A549 (cell line): ENCODE measurements at regions not wholly inside any gene's neighbourhood (a gene's known extent, or its start where the extent isn't known, plus 50 kb on each side); places are given as distances from the start of the nearest gene placed in this dataset.

ENCODE experiments used
- ATAC-seq, 2 experiments: fragments of 200-7000 bp in 1 of 2; fragments of >200 bp in 1 of 2; cut with Nextera tagmentation in 1 of 2; cut with Tn5 transposase in 1 of 2; 3 replicates each; pipeline versions ENCODE4 v1.8.0 to v1.9.1; 2018 to 2020; ENCODE audit warnings: mild to moderate bottlenecking in 1 of 2, moderate library complexity in 1 of 2
- CTCF ChIA-PET: fragments of 300-600 bp; sonication (Branson Sonifier 250); formaldehyde crosslinking; extraction: SDS; loops from one replicate; lab custom pipeline; 2021; ENCODE audit warnings: antibody characterized with exemption, inconsistent platforms; lab: Yijun Ruan, JAX
- POLR2A ChIA-PET: fragments of 350-600 bp; formaldehyde crosslinking; extraction: SDS; loops from one replicate; lab custom pipeline; 2021; ENCODE audit warnings: antibody characterized with exemption, inconsistent platforms; lab: Yijun Ruan, JAX
- DNase-seq, 2 experiments: peaks; one replicate each; pipeline versions ENCODE4 v3.0.0 to v3.0.0-alpha.2; 2011 to 2016; ENCODE audit warnings: low read depth in 1 of 2, low spot score in 1 of 2
- FAIRE-seq: peaks from 2 replicates; lab custom pipeline; 2011; peaks lifted over from hg19 to GRCh38; lab: Jason Lieb, UNC
- H3K27ac ChIP-seq, 2 experiments: fragments of >200 bp; sonication (Bioruptor Twin); formaldehyde crosslinking; 3 replicates each; pipeline ENCODE4 v1.5.1; 2016 to 2017
- H3K4me1 ChIP-seq: fragments of >200 bp; sonication (Bioruptor Twin); formaldehyde crosslinking; 3 replicates; pipeline ENCODE4 v1.6.1; 2016
- H3K4me2 ChIP-seq: fragments of >200 bp; sonication (Bioruptor Twin); formaldehyde crosslinking; 3 replicates; pipeline ENCODE4 v1.6.1; 2016
- H3K4me3 ChIP-seq: fragments of >200 bp; sonication (Bioruptor Twin); formaldehyde crosslinking; 3 replicates; pipeline ENCODE4 v1.5.1; 2016
- H3K9me3 ChIP-seq: fragments of >200 bp; sonication (Bioruptor Twin); formaldehyde crosslinking; 3 replicates; pipeline ENCODE4 v1.6.1; 2016
- ATOH8 ChIP-seq: fragments of 250-450 bp; sonication (Bioruptor Pico); IDR thresholded peaks from 2 replicates; pipeline ENCODE4 v1.5.0; 2020; ENCODE audit warnings: low read depth, mild to moderate bottlenecking, moderate library complexity
- CBX2 ChIP-seq: fragments of 200-600 bp; sonication (generic); IDR thresholded peaks from 2 replicates; pipeline ENCODE4 v1.6.1; 2016; ENCODE audit warnings: low read depth, mild to moderate bottlenecking, borderline replicate concordance
- CEBPB ChIP-seq, 2 experiments: fragments of >200 bp in 1 of 2; sonication (Bioruptor Twin) in 1 of 2; formaldehyde crosslinking in 1 of 2; IDR thresholded peaks; 2 replicates each; pipeline ENCODE4 v1.6.1; 2012 to 2016
- CHD2 ChIP-seq: fragments of 150-350 bp; IDR thresholded peaks from 2 replicates; pipeline ENCODE4 v1.6.1; 2014; ENCODE audit warnings: low read length; ENCODE audit not compliant: partially characterized antibody
- CTCF ChIP-seq: fragments of >200 bp; sonication (Bioruptor Twin); formaldehyde crosslinking; IDR thresholded peaks from 3 replicates; pipeline ENCODE4 v1.5.1; 2016
- E2F6 ChIP-seq: IDR thresholded peaks from 2 replicates; pipeline ENCODE4 v1.6.1; 2012; ENCODE audit warnings: low read depth, borderline replicate concordance
- EP300 ChIP-seq, 2 experiments: fragments of >200 bp; sonication (Bioruptor Twin); formaldehyde crosslinking; IDR thresholded peaks; 2 replicates in 1 of 2; 3 replicates in 1 of 2; pipeline ENCODE4 v1.6.1; 2016 to 2017
- FOSL2 ChIP-seq, 2 experiments: fragments of 450-650 bp in 1 of 2; fragments of >200 bp in 1 of 2; sonication (Bioruptor Twin) in 1 of 2; formaldehyde crosslinking; IDR thresholded peaks; 2 replicates each; pipeline versions ENCODE4 v1.5.0 to v1.6.1; 2016 to 2020; ENCODE audit warnings: mild to moderate bottlenecking in 1 of 2, moderate library complexity in 1 of 2
- FOXS1 ChIP-seq: fragments of 250-450 bp; sonication (Bioruptor Pico); IDR thresholded peaks from 2 replicates; pipeline ENCODE4 v1.5.0; 2020; ENCODE audit warnings: mild to moderate bottlenecking, moderate library complexity
- HOXB5 ChIP-seq: fragments of 250-450 bp; sonication (Bioruptor Pico); IDR thresholded peaks from 2 replicates; pipeline ENCODE4 v1.5.0; 2020; ENCODE audit warnings: mild to moderate bottlenecking, moderate library complexity
- JUNB ChIP-seq: fragments of >200 bp; sonication (Bioruptor Twin); formaldehyde crosslinking; IDR thresholded peaks from 2 replicates; pipeline ENCODE4 v1.6.1; 2016
- KDM1A ChIP-seq: fragments of 200-600 bp; sonication (generic); IDR thresholded peaks from 2 replicates; pipeline ENCODE4 v1.6.1; 2016; ENCODE audit warnings: low read depth, mild to moderate bottlenecking
- MAFK ChIP-seq: fragments of 450-650 bp; IDR thresholded peaks from 2 replicates; pipeline ENCODE4 v1.6.1; 2014; ENCODE audit not compliant: partially characterized antibody
- MAX ChIP-seq: IDR thresholded peaks from 2 replicates; pipeline ENCODE4 v1.6.1; 2012
- MAZ ChIP-seq: fragments of 150-350 bp; IDR thresholded peaks from 2 replicates; pipeline ENCODE4 v1.6.1; 2014; ENCODE audit warnings: antibody characterized with exemption, low read depth, low read length, borderline replicate concordance
- NR3C1 ChIP-seq: fragments of >200 bp; sonication (Bioruptor Twin); formaldehyde crosslinking; IDR thresholded peaks from 3 replicates; pipeline ENCODE4 v1.6.1; 2017
- RAD21 ChIP-seq, 2 experiments: fragments of >200 bp in 1 of 2; sonication (Bioruptor Twin) in 1 of 2; formaldehyde crosslinking in 1 of 2; IDR thresholded peaks in 1 of 2; conservative IDR thresholded peaks in 1 of 2; 2 replicates in 1 of 2; 3 replicates in 1 of 2; pipeline ENCODE4 v1.6.1; 2012 to 2018; ENCODE audit warnings: inconsistent platforms in 1 of 2
- RCOR1 ChIP-seq: fragments of 150-350 bp; IDR thresholded peaks from 2 replicates; pipeline ENCODE4 v1.6.1; 2014; ENCODE audit warnings: antibody characterized with exemption, low read length, low read depth
- RNF2 ChIP-seq: fragments of 200-600 bp; sonication (generic); IDR thresholded peaks from 2 replicates; pipeline ENCODE4 v1.6.1; 2016; ENCODE audit warnings: low read depth, mild to moderate bottlenecking, antibody characterized with exemption, moderate library complexity, borderline replicate concordance
- SMC3 ChIP-seq: fragments of >200 bp; sonication (Bioruptor Twin); formaldehyde crosslinking; IDR thresholded peaks from 3 replicates; pipeline ENCODE4 v1.6.1; 2018; ENCODE audit warnings: inconsistent platforms
- TP53 ChIP-seq: fragments of 250-450 bp; sonication (Bioruptor Pico); IDR thresholded peaks from 2 replicates; pipeline ENCODE4 v1.5.0; 2021; ENCODE audit warnings: mild to moderate bottlenecking, moderate library complexity
- ZNF302 ChIP-seq: fragments of 250-450 bp; sonication (Bioruptor Pico); IDR thresholded peaks from 2 replicates; pipeline ENCODE4 v1.9.0; 2021; ENCODE audit warnings: inconsistent platforms, mild to moderate bottlenecking, moderate library complexity
- WGBS: methylation state at CpG from one replicate; pipeline ENCODE4 v1.1.6; 2017; ENCODE audit errors: missing lambda C conversion rate; 5-methylcytosine and 5-hydroxymethylcytosine counted together

GRCh38 chr14:100413699-100414098 lies 90.6 kb downstream of the SLC25A47 start:
- Histone ChIP-seq H3K9me3 (no peaks in the 10 kb centered on the region), H3K4me2 (no peak overlapping the region), H3K27ac (no peak overlapping the region), H3K4me1 (peaks cover 42% of the 10 kb centered on the region), H3K4me3 (no peak overlapping the region)
- DNase-seq (no peak), FAIRE-seq (no peak), ATAC-seq (no peak)
- no peak for TF ChIP-seq RCOR1
- TF ChIP-seq ZNF302 (CRISPR knock-in tag): 0 out of 2 replicates have a peak, but pooled peaks have one; percentile 15
- CTCF ChIA-PET: interaction anchor here (1.0 to 14.8 kb wide), 4 partner anchors 9 to 239 kb away, joined by 3 to 292 read pairs (median 5); no protein-coding TSS in a partner anchor
- POLR2A ChIA-PET: no interaction called here
- 93% methylated on average over 7 of the region's 7 CpGs for WGBS

- H3K9me3 ChIP-seq: no peaks in the 10 kb centered on the region
- FAIRE-seq: no peak
- no peak for DNase-seq
- H3K27ac ChIP-seq: peak overlapping the region; percentile 73 to 90; a peak in 4 of 6 replicates
- CTCF ChIA-PET: interaction anchor here (0.7 to 14.8 kb wide), 5 partner anchors 10 to 237 kb away, joined by 3 to 292 read pairs (median 7); no protein-coding TSS in a partner anchor
- TF ChIP-seq KDM1A: no peak
- TF ChIP-seq MAZ: no peak
- no peak for TF ChIP-seq FOSL2 (IDR thresholded peaks at IDR 0.05)
- no peak for TF ChIP-seq FOSL2 (CRISPR knock-in tag; IDR thresholded peaks at IDR 0.05)
- no peak for TF ChIP-seq CHD2
- TF ChIP-seq ATOH8 (CRISPR knock-in tag): no peak
- no peak for TF ChIP-seq TP53 (CRISPR knock-in tag)
- TF ChIP-seq MAX: no peak
- H3K4me3 ChIP-seq: no peak overlapping the region
- WGBS: 75% methylated on average over 3 of the region's 3 CpGs
- no peak overlapping the region for H3K4me2 ChIP-seq
- ATAC-seq: no peak
- POLR2A ChIA-PET: no interaction called here
- peaks cover 27% of the 10 kb centered on the region for H3K4me1 ChIP-seq
Observed at GRCh38 chr14:100415226-100415625, 92.1 kb downstream of the SLC25A47 start.

- H3K4me2 ChIP-seq: peak overlapping the region; percentile 51
- peaks cover 25% of the 10 kb centered on the region for H3K4me1 ChIP-seq
- TF ChIP-seq KDM1A: no peak
- TF ChIP-seq FOXS1 (CRISPR knock-in tag): no peak
- no peak for TF ChIP-seq NR3C1
- TF ChIP-seq MAFK: no peak
- FAIRE-seq (no peak), ATAC-seq (no peak), DNase-seq (no peak)
- CTCF ChIA-PET: interaction anchor here (0.8 to 14.8 kb wide), 9 partner anchors 8 to 236 kb away, joined by 3 to 292 read pairs (median 10); no protein-coding TSS in a partner anchor
- no peaks in the 10 kb centered on the region for H3K9me3 ChIP-seq
- H3K27ac ChIP-seq: peak overlapping the region; percentile 73 to 90
- 91% methylated on average over 8 of the region's 8 CpGs for WGBS
- POLR2A ChIA-PET: interaction anchor here (0.6 kb wide), 1 partner anchor 61 kb away, joined by 3 read pairs; no protein-coding TSS in a partner anchor
- no peak overlapping the region for H3K4me3 ChIP-seq
Observed at GRCh38 chr14:100416081-100416680, 93.0 kb downstream of the SLC25A47 start.

GRCh38 chr14:100416921-100417860 lies 94.1 kb downstream of the SLC25A47 start:
- DNase-seq (peak; percentile 88 to 94), ATAC-seq (peak; percentile 97 to 98), FAIRE-seq (peak; percentile 80)
- peak; percentile 94 for TF ChIP-seq MAFK
- TF ChIP-seq CTCF: peak; percentile 77
- peak in 1 of 2 experiments; percentile 39; a peak in 1 of 5 replicates for TF ChIP-seq EP300 (IDR thresholded peaks at IDR 0.05)
- no peak for TF ChIP-seq HOXB5 (CRISPR knock-in tag)
- 0 out of 2 replicates have a peak, but pooled peaks have one; percentile 27 for TF ChIP-seq MAX
- no peak for TF ChIP-seq ZNF302 (CRISPR knock-in tag)
- no peak for TF ChIP-seq RNF2
- no peak for TF ChIP-seq FOXS1 (CRISPR knock-in tag)
- peak; percentile 84 to 93 for TF ChIP-seq RAD21 (conservative IDR thresholded peaks at IDR 0.05 in 1 of 2, IDR thresholded peaks at IDR 0.05 in 1 of 2)
- peak; percentile 32; the same call in 1 of the 2 replicates for TF ChIP-seq JUNB
- no peak for TF ChIP-seq CEBPB (IDR thresholded peaks at IDR 0.05)
- no peak for TF ChIP-seq E2F6
- peak; percentile 72 for TF ChIP-seq SMC3
- no peak; the same call in 1 of the 2 replicates for TF ChIP-seq FOSL2 (IDR thresholded peaks at IDR 0.05)
- peak; percentile 69 for TF ChIP-seq FOSL2 (CRISPR knock-in tag; IDR thresholded peaks at IDR 0.05)
- TF ChIP-seq CBX2: no peak
- H3K4me2 ChIP-seq: peak overlapping the region; percentile 51
- H3K9me3 ChIP-seq: no peaks in the 10 kb centered on the region
- peak overlapping the region; percentile 73 to 90 for H3K27ac ChIP-seq
- CTCF ChIA-PET: interaction anchor here (0.7 to 14.8 kb wide), 50 partner anchors 9 to 1217 kb away, joined by 3 to 292 read pairs (median 4); no protein-coding TSS in a partner anchor
- H3K4me1 ChIP-seq: peaks cover 25% of the 10 kb centered on the region
- POLR2A ChIA-PET: interaction anchor here (0.6 to 1.3 kb wide), 3 partner anchors 10 to 235 kb away, joined by 3 to 4 read pairs (median 4); no protein-coding TSS in a partner anchor
- 32% methylated on average over 13 of the region's 13 CpGs for WGBS
- no peak overlapping the region for H3K4me3 ChIP-seq
